GM12872 (cell line): ENCODE measurements at regions not wholly inside any gene's neighbourhood (a gene's known extent, or its start where the extent isn't known, plus 50 kb on each side); places are given as distances from the start of the nearest gene placed in this dataset.
A peak's percentile ranks its signal among the peaks of the same experiment; 100 is the strongest.

Experiments used
- CTCF ChIP-seq: IDR thresholded peaks from 3 replicates; pipeline ENCODE4 v1.5.1; 2011; ENCODE audit warnings: low read depth, mild to moderate bottlenecking, low read length, moderate library complexity; ENCODE audit not compliant: insufficient read depth

GRCh38 chr15:29618586-29618985 lies 203.7 kb downstream of the TJP1 start:
- no peak for TF ChIP-seq CTCF

GRCh38 chr15:29616512-29616911 lies 205.8 kb downstream of the TJP1 start:
- TF ChIP-seq CTCF: no peak

GRCh38 chr15:29615791-29616190 lies 206.5 kb downstream of the TJP1 start:
- TF ChIP-seq CTCF: no peak

GRCh38 chr15:29613951-29614382 lies 208.3 kb downstream of the TJP1 start:
- TF ChIP-seq CTCF: 0 out of 3 replicates have a peak, but pooled peaks have one; percentile 18

- no peak for TF ChIP-seq CTCF
These were observed 209.6 kb downstream of the TJP1 start for GRCh38 chr15:29612701-29613100.

- no peak for TF ChIP-seq CTCF
These were observed 210.2 kb downstream of the TJP1 start for GRCh38 chr15:29612096-29612495.

GRCh38 chr15:29611057-29611456 lies 211.2 kb downstream of the TJP1 start:
- TF ChIP-seq CTCF: no peak

GRCh38 chr15:29601811-29602210 lies 220.5 kb downstream of the TJP1 start:
- TF ChIP-seq CTCF: no peak
